SHP77 treated with DMSO at 0.1 percent for 48 hours (cell line): ENCODE measurements at regions not wholly inside any gene's neighbourhood (a gene's known extent, or its start where the extent isn't known, plus 50 kb on each side); places are given as distances from the start of the nearest gene placed in this dataset.
A peak's percentile ranks its signal among the peaks of the same experiment; 100 is the strongest.

Source experiments
- DNase-seq: peaks from one replicate; lab custom pipeline; 2025; lab: John Stamatoyannopoulos, UW

DNA sequence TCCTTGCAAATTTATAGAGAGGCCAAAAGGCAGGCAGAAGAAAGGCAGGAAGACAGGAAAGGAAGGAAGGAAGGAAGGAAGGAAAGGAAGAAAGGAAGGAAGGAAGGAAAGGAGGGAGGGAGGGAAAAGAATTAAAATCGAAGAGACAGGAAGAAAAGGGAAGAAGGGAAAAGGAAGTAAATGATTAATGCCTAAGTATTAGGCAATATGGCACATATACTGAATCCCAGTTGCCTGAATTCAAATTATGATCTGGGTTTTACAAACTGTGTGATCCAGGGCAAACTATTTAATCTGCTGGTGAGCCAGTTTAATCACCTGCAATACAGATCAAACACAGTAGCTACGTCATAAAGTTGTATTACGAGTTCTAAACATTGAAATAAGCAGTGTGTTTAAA is 983.6 kb downstream of the FLRT2 start:
- DNase-seq: no peak

DNA sequence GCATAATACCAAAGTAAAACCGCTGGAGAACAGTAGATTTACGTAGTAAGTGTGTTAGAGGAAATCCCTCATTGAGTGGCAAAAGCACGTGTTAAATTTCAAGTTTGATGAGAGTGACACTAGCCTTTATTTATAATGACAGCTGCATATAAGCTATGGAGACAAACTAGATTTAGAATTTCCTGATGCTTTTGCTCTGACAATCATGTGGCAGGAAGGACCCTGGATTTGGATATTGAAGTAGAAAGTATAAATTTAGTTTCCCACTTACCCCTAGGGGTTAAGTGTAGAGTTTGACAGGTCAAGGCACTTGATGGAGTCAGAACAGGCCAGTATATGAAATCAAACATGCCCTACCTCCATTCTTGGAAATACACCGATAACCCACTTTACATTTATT is 983.1 kb downstream of the FLRT2 start:
- DNase-seq: no peak

DNA sequence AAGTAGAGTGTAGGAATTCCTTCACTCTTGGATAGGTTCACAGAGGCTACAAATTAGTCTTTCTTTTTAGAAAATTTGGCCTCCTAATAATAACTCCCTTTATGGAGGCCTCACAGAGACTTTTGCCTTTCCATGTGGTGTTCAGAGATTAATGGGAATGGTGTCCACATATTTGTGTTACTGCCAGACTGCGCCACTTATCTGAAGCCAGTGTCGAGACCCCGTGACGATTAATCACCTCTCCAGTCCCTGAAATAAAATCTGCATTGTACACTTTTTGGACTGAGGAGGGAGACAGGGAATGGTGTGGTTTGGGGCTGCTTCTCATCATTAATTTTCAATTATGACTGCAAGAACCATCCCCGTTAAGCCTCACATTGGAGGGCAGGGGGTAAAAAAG is 980.5 kb downstream of the FLRT2 start:
- DNase-seq: no peak

DNA sequence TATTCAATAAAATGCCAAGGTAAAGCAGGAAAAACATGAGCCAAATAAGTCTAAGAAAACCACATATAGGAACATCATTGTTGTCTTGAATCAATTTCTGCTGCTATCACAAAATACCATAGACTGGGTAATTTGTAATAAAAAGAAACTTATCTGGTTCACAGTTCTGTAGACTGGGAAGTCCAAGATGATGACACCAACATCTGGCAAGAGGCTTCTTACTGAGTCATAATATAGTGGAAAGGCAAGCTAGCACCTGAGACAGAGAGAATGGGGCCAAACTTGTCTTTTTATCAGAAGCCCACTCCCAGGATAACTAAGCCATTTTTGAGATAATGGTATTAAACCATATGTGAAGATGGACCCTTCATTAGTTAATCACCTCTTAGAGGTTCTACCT is 975.9 kb downstream of the FLRT2 start:
- DNase-seq: no peak

DNA sequence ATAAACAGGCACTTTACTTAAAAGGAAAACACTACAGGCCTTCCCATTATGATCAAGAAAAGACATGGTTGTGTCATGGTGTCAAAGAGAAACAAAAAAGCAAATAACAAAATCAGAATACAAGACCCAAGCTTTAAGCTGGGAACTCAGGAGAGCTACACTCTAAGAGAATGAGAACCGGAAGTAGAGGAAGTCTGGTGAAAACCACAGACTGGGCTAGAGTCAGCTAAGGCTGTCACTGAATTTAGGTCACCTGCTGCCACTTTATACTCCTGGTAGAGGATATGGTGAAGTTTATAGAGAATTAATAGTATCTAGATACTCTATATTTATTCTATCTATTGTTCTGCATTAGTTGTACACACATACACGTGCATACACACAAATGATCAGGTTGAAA is 971.7 kb downstream of the FLRT2 start:
- DNase-seq: no peak

DNA sequence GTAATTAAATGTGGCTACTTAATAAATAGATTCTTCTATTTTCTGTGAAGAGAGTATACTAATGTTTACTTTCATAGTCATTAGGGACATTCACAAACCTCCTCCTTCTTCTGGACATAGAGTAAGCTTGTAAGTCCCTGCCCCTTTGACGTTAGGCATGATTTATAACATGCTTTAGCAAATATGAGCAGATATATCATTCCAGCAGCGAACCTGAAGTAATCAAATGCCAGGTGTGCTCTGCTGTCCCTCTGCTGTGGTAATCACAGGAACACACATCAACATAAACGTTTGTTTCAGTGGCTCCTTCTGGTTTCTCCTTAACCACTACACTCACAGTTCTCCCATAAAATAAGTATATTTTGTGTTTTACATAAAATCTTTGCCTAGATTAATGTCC is 961.8 kb downstream of the FLRT2 start:
- DNase-seq: peak; percentile 78

DNA sequence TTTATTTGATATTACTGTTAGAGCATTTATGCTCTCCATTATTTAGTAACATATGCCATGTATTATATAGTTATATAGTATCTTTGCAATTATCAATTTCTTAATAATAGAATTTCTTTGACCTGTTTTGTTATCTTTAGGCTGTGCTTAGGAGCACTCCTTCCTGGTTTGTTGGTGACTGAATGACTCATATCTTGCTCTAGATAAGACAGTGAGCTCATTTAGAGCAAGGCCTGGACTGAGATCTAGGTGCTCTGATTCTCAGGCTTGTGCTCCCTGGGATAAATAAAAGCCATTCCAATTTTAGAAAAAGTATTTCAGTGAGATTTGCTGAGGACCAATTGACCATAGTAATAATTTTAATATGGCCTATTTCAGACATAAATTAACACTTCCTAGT is 951.2 kb downstream of the FLRT2 start:
- no peak for DNase-seq

DNA sequence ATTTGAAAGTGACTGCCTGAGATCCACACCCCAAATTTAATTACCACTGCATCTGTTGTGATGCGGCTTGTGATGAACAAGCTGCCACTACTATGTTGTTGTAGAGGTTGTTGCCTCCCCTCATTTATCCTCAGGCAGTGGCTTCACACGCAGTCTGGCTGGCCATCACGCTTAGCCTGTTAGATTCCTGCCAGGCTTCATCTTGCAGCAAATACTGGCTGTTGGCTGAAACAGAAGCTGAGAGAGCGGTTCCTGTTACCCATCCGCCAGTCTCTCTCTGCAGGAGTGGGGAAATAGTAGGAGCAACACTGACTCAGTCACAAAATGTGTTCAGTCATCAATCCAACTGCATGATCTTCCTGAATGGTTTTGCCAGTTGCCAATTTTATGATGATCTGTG is 934.4 kb downstream of the FLRT2 start:
- no peak for DNase-seq

DNA sequence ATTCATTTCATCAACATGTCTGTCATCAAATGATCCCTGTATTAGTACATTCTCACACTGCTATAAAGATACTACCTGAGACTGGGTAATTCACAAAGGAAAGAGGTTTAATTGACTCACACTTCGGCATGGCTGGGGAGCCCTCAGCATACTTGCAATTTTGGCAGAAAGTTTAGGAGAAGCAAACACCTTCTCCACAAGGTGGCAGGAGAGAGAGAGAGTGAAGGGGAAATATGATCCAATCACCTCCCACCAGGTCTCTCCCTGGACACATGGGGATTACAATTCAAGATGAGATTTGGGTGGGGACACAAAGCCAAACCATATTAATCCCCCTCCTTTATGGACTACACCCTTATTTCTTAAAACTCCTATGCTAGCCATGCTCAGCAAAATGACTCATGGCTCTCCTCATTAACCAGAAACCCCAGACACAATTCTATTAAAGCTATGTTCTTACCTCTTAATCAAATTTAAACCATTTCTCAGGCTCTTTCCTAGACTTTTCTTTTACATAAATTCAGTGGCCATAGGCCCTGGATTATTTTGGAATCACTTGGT is 932.3 kb downstream of the FLRT2 start:
- DNase-seq: peak; percentile 13

DNA sequence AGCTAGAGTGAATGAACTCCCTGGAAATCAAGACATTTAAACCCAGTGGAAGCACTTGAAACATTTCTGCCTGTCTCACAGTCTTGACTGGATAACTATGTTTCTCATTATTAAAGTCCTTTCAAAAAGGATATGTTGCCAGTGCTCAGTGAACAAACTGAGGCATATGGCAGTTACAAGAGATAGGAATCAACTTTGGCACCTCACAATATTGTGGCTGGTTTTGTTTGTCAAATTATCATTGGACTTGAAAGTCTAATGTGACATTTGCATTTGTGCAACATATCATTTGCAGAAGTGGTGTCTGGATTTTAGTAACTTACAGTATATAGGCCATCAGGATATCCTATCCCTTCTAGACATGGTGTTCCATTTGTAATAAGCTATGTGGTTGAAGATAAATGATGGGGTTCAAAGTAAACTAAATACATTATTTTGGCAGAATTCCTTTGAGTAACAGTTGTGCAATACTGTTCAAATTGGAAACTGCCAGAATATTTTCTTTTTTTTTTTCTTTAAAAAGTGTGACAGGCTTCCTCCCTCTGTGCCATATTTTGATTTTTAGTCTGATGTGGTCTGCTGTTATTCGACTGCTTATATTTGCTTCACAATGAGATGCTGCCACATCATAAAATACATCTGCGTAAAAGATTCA is 927.7 kb downstream of the FLRT2 start:
- no peak for DNase-seq

DNA sequence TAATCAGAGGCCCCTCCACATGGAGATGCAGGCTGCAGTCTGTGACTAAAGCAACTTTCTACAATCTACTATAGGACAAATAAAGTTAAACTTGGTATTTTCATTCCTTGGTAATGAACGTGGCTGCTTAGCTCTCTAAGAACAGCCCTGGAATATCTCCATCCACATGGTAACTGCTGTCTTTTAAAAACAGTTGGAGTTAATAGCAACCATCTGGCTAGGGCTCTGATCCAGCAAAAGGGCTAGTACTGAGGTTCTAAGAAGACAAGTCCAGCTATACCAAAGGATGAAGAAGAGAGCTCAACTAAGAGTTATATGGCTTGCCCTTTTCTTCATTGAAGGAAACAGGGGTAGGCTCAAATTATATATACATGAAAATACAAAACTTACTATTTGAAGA is 920.1 kb downstream of the FLRT2 start:
- no peak for DNase-seq

DNA sequence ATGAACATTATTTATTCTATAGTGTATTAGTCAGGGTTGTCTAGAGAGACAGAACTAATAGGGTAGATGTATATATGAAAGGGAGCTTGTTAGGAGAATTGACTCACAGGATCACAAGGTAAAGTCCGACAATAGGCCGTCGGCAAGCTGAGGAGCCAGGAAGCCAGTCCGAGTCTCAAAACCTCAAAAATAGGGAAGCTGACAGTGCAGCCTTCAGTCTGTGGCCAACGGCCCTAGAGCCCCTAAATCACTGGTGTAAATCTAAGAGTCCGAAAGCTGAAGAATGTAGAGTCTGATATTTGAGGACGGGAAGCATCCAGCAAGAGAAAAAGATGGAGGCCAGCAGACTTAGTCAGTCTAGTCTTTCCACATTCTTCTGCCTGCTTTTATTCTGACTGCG is 912.2 kb downstream of the FLRT2 start:
- no peak for DNase-seq

DNA sequence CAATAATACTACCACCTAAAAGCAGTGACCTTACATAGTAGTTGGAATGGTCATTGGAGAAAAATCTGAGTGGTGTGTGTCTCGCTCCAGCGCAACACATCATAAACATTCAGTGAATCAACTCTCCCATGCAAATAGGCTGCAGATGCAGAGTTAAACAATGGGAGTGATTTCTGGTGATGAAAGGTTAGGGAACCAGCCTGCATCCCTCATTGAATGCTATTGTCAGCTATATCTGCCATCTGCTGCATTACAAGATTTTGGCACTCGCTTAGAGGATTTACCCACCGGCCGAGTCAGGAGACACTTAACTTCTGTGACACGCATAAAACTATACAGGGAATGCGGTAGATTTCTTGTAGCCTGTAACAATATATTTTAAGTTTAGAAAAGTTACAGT is 900.9 kb downstream of the FLRT2 start:
- no peak for DNase-seq

DNA sequence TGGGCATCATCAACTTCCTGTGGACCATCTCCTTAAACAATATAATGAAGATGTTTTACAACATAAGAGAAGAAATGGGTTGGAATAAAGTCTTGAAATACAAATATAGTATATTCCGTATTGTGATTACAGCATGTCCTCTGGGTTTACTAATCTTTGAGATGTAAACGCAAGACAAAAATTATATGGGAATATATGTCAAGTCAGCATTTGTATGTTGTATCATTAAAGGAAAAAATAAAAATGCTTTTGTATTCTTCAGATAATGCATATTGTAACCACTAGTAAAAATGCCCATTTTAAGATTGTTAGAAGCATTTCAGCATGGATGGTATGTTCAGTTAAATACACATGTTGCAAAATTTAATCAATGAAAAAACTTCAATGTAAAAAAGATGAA is 893.3 kb downstream of the FLRT2 start:
- DNase-seq: no peak

DNA sequence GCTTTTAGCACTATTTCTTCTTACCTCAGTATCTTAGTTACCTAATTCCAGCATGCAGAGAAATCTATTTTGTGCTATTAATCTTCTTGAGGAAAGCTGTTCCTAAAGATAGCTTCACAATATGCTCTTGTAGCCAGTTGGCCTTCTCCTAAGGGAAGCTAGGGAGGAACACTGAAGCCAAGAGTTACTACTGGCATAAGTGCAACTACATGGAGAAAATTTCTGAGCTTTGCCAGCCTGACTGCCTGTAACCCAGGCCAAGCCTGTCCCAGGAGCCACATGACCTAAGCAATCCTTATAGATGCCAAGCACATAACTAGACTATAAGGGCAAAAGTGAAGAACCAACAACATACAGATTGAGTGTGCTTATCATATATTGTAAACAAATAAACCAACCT is 890.2 kb downstream of the FLRT2 start:
- DNase-seq: no peak

DNA sequence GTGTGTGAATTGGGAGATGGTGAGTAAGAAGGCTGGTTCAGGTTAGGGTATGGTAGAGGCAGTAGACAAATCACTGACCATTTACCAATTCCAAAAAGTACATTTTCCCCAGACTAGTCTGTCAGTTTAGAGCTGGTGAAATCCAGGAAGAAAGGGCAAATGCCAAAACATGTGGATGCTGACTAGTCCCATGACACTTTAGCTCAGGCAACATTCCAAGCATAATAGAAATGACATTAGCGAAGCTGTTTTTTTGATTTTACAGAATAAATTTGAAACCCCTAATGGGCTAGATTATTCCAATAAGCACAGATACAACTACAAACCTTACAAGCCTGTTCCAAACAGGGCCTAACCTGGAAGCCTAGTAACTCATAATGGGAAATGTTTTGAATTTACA is 884.2 kb downstream of the FLRT2 start:
- no peak for DNase-seq

DNA sequence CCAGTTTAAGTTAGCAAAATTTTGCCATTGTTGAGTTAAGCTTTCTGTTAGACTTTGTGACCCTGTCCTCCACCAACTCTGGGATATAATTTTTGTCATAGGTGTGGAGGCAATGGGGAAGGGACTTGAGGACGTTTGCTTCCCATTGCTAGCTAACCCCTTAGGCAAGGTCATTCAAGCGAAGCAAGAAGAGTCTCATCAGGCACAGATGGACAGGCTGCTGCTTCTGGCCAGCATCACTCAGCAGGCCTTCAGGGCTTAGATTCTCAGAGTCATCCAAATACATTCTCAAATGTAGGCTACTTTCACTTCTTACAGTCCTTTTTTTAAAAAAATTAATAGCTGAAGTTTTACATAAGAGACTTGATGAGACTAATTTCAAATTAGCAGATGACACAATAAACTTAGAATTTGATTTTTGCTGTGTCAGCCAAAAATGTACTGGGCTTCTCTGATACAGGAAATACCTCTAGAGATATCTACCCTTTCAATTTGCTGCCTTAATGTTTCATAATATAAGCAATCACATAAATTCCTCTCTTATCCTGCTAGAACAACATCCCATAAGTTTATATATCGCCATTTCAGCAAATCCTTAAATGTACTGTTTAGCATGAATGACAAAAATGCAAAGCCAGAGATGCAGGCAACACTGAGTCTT is 875.2 kb downstream of the FLRT2 start:
- no peak for DNase-seq

DNA sequence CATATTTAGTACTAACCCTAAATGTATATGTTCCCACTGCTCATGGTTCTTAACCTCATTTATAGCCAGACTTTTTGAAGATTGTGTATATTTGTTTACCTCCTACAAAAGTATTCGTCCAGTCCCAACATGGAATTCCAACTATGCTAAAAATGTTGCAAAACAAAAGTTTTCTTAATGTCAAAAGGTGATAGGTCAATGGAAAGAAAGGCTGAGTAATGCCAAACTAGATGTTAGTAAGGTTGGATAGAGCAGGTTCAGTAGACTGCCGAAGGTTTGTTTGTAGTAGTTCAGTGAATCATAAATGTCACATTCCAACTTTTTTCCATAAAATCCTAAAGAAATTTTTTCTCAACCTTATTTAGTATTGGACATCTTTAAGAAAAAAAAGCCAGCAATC is 874.5 kb downstream of the FLRT2 start:
- no peak for DNase-seq

DNA sequence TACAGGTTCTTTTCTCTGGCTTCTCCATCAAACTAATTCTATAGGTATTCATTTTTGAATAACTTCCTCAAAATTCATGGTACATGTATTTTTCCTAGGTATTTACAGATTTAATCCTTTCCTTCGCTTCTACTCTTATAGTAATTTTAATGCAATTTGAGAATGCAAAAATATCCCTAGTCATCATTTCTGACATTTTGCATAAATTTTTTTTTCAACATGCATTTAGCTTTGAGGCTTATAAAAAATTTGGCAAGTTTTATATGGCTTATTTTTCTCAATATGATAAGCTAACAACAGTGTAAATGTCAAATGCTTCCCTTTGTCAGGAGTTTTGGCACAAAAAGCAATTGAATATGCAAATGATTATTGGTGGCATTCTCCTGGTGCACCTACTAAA is 872.6 kb downstream of the FLRT2 start:
- DNase-seq: no peak

DNA sequence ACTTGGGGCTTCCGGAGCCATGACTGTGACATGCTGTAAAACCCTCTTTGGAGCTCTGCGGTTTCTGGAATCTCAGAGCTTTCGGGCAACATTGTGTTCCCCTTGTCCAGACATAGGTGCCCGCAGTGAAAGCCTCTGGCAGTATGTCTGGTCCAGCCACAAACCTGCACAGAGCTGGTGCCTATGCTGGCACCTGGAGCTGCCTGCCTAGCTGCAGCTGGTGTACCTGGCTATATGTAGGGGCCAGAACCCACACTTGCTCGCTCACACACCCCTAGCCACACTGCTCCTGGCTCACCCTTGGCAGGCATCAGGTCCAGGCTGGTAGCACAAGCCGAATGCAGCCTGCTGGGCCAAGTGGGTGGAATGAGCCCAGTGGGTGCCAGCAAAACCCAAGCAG is 861.1 kb downstream of the FLRT2 start:
- DNase-seq: no peak

DNA sequence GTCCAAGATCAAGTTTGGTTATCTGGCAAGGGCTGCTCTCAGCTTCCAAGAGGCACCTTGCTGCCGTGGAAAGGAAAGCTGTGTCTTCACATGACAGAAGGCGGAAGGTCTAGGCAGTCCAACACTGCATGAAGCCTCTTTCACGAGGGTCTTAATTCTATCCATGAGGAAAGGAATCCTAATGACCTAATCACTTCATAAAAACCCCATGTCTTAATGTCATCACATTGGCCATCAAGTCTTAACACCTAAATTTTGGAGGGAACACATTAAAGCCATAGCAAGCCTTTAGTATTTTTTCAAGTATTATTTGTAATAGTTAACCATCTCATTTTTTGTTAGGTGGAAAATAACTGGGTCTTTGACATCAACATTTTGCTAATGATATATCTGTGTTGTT is 858.3 kb downstream of the FLRT2 start:
- DNase-seq: no peak

DNA sequence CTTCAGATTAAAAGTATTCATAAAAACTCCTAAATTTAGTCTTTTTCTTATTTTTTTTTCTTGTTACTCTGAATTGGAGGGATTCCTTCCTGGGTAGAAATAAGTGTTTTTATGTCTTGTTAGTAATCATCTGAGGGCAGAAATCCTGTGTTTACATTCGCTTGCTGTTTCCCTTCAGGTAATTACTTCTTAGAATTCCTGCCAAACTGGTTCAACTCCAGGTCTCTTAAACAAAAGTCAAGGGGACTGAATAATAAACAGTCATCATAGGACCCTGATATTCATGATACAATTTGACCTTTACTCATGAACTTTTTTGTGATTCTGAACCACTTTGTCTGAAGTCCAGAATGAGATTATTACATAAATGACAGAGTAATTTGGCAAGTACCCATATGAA is 843.9 kb downstream of the FLRT2 start:
- no peak for DNase-seq

DNA sequence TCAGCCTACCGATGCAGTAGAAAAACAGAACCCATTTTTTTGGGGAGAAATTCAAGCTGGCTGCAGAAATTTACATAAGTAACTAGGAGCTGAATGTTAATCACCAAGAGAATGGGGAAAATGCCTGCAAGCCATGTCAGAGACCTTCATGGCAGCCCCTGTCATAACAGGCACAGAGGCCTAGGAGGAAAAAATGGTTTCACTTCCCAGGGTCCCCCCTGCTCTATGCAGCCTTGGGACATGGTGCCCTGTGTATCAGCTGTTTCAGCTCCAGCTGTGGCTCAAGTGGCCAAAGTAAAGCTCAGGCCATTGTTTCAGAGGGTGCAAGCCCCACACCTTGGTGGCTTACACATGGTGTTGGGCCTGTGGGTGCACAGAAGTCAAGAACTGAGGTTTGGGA is 842.5 kb downstream of the FLRT2 start:
- DNase-seq: no peak

DNA sequence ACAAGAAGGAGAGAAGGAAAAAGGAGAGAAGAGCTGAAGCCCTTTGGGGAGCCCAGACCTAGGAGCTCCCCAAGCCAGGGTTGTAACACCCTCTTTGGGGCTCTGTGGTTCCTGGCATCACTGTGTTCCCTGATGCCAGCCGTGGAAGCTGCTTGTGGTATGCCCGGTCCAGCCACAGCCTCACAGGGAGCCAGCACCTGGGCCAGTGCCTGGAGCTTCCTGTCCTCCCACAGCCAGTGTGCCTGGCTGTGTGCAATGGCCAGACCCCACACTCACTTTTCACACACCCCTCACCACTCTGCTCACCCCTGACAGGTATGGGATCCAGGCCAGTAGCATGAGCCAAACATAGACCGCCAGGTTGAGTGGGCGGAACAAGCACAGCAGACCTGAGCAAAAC is 834.7 kb downstream of the FLRT2 start:
- DNase-seq: no peak
